ENCODE measurements at regions not wholly inside any gene's neighbourhood (a gene's known extent, or its start where the extent isn't known, plus 50 kb on each side); places are given as distances from the start of the nearest gene placed in this dataset.

DNA sequence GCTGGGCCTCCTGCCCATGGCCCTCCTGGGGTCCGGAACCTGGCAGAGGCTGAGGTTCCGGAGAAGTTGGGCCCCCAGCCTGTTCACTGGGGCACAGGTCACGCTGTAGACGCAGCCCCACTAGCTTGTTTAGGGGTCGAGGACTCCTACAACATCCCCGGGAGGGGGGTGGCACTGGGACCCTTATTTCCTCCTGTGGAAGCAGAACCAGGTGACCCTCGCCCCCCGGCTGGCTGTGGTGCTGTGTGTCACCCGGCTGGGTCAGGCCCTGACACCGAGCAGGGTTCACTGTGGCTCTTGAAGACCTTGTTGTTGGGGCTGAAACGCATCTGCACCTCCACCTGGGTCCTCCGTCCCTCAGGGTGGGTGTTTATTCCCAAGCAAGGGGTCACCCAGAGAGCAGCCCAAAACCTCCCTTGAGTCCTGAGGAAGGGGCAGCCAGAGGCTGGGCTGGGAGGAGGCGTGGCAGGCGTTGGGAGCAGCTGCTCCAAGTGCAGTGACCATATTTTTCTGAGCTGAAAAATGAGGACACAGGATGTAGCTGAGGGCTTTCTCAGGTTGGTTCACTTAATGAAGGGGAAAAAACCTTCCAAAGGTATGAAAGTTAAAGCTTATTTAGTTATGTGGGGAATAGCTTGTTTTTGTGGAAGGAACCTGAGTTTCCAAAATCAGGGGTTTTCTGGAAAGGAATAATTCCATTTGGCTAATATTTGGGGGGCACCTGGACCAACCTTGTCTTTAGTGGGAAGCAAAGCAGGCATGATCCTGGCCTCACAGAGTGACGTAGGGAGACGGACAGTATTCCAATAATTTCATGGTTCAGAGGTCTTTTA is 164.7 kb upstream of the IER5L start:
- no peak for DNase-seq
- H3K27ac ChIP-seq (ENCODE audit: low read depth in 1 of 2, low read length in 1 of 2): peak overlapping the region in 1 of 2 donors; percentile 75
- H3K4me3 ChIP-seq: no peak overlapping the region
- 90 to 93% methylated on average over 16 of the region's 16 CpGs for WGBS, 2 donors
- TF ChIP-seq, protein P1, sequence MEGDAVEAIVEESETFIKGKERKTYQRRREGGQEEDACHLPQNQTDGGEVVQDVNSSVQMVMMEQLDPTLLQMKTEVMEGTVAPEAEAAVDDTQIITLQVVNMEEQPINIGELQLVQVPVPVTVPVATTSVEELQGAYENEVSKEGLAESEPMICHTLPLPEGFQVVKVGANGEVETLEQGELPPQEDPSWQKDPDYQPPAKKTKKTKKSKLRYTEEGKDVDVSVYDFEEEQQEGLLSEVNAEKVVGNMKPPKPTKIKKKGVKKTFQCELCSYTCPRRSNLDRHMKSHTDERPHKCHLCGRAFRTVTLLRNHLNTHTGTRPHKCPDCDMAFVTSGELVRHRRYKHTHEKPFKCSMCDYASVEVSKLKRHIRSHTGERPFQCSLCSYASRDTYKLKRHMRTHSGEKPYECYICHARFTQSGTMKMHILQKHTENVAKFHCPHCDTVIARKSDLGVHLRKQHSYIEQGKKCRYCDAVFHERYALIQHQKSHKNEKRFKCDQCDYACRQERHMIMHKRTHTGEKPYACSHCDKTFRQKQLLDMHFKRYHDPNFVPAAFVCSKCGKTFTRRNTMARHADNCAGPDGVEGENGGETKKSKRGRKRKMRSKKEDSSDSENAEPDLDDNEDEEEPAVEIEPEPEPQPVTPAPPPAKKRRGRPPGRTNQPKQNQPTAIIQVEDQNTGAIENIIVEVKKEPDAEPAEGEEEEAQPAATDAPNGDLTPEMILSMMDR (IDR thresholded peaks at IDR 0.05; ENCODE audit: control extremely low read depth, extremely low read depth): no peak
- peaks cover 0 to 26% (median 14%) of the 10 kb centered on the region in 5 donors for H3K4me1 ChIP-seq (ENCODE audit: control insufficient read depth in 5 of 5, insufficient read depth in 5 of 5, low read length in 5 of 5)
- no peaks in the 10 kb centered on the region for H3K36me3 ChIP-seq (ENCODE audit: control insufficient read depth in 4 of 4, insufficient read depth in 4 of 4, low read length in 4 of 4)
- H3K9me3 ChIP-seq (ENCODE audit: control insufficient read depth in 4 of 4, insufficient read depth in 3 of 4, low read length in 3 of 4): peaks cover 0 to 2% (median 0%) of the 10 kb centered on the region in 4 donors
- H3K27me3 ChIP-seq (ENCODE audit: control insufficient read depth in 3 of 3, insufficient read depth in 3 of 3, low read length in 2 of 3): no peaks in the 10 kb centered on the region
- H3K9ac ChIP-seq (ENCODE audit: insufficient read depth in 1 of 2, low read length in 2 of 2): no peak overlapping the region
- no peak for ATAC-seq (ENCODE audit: insufficient read depth, low FRiP score)

GRCh38 chr9:129341987-129342348 is 163.9 kb upstream of the IER5L start:
- 95% methylated on average over 8 of the region's 8 CpGs for WGBS, 2 donors
- TF ChIP-seq, protein P1 (IDR thresholded peaks at IDR 0.05; ENCODE audit: control extremely low read depth, extremely low read depth): no peak
- H3K4me3 ChIP-seq: no peak overlapping the region
- no peak overlapping the region for H3K27ac ChIP-seq (ENCODE audit: low read depth in 1 of 2, low read length in 1 of 2)
- H3K9ac ChIP-seq (ENCODE audit: insufficient read depth in 1 of 2, low read length in 2 of 2): no peak overlapping the region
- no peaks in the 10 kb centered on the region for H3K27me3 ChIP-seq (ENCODE audit: control insufficient read depth in 3 of 3, insufficient read depth in 3 of 3, low read length in 2 of 3)
- H3K9me3 ChIP-seq (ENCODE audit: control insufficient read depth in 4 of 4, insufficient read depth in 3 of 4, low read length in 3 of 4): peaks cover 0 to 2% (median 0%) of the 10 kb centered on the region in 4 donors
- no peak for ATAC-seq (ENCODE audit: insufficient read depth, low FRiP score)
- DNase-seq: no peak
- peaks cover 0 to 34% (median 12%) of the 10 kb centered on the region in 5 donors for H3K4me1 ChIP-seq (ENCODE audit: control insufficient read depth in 5 of 5, insufficient read depth in 5 of 5, low read length in 5 of 5)
- no peaks in the 10 kb centered on the region for H3K36me3 ChIP-seq (ENCODE audit: control insufficient read depth in 4 of 4, insufficient read depth in 4 of 4, low read length in 4 of 4)

- Histone ChIP-seq H3K9me3 (ENCODE audit: control insufficient read depth in 4 of 4, insufficient read depth in 3 of 4, low read length in 3 of 4) (peaks cover 0 to 2% (median 0%) of the 10 kb centered on the region in 4 donors), H3K4me1 (ENCODE audit: control insufficient read depth in 5 of 5, insufficient read depth in 5 of 5, low read length in 5 of 5) (peaks cover 0 to 38% (median 16%) of the 10 kb centered on the region in 5 donors), H3K36me3 (ENCODE audit: control insufficient read depth in 4 of 4, insufficient read depth in 4 of 4, low read length in 4 of 4) (no peaks in the 10 kb centered on the region), H3K27ac (ENCODE audit: low read depth in 1 of 2, low read length in 1 of 2) (no peak overlapping the region), H3K4me3 (no peak overlapping the region), H3K27me3 (ENCODE audit: control insufficient read depth in 3 of 3, insufficient read depth in 3 of 3, low read length in 2 of 3) (no peaks in the 10 kb centered on the region), H3K9ac (ENCODE audit: insufficient read depth in 1 of 2, low read length in 2 of 2) (no peak overlapping the region)
- WGBS, 2 donors: 74% methylated on average over 30 of the region's 30 CpGs
- DNase-seq (peak; percentile 70 to 83 (median 72)), ATAC-seq (ENCODE audit: insufficient read depth, low FRiP score) (no peak)
- TF ChIP-seq, protein P1 (IDR thresholded peaks at IDR 0.05; ENCODE audit: control extremely low read depth, extremely low read depth): no peak
Observed at GRCh38 chr9:129341171-129341986, 163.3 kb upstream of the IER5L start.

All from lung (tissue), 11 donors.